H54 (cell line): ENCODE measurements at regions not wholly inside any gene's neighbourhood (a gene's known extent, or its start where the extent isn't known, plus 50 kb on each side); places are given as distances from the start of the nearest gene placed in this dataset.

Experiments used
- DNase-seq: peaks from one replicate; pipeline ENCODE4 v3.0.0; 2011; ENCODE audit warnings: low spot score, mixed read lengths; ENCODE audit not compliant: insufficient read length
- FAIRE-seq: peaks from 3 replicates; lab custom pipeline; 2011; peaks lifted over from hg19 to GRCh38; lab: Jason Lieb, UNC
- POLR2A ChIP-seq: IDR thresholded peaks from 2 replicates; pipeline ENCODE4 v1.6.1; 2011; ENCODE audit warnings: low read depth, mild to moderate bottlenecking, low read length

GRCh38 chr11:11028017-11028692 is 170.3 kb upstream of the ZBED5 start:
- no peak for TF ChIP-seq POLR2A
- FAIRE-seq (peak; percentile 23), DNase-seq (peak; percentile 29)

GRCh38 chr11:11027288-11027687 is 169.4 kb upstream of the ZBED5 start:
- DNase-seq (peak; percentile 35), FAIRE-seq (peak; percentile 61)
- TF ChIP-seq POLR2A, result no peak

- FAIRE-seq, result no peak
- DNase-seq, result peak; percentile 32
- TF ChIP-seq POLR2A, result no peak
Measured at GRCh38 chr11:11025087-11025486, 167.2 kb upstream of the ZBED5 start.

GRCh38 chr11:11022125-11022730 is 164.4 kb upstream of the ZBED5 start:
- no peak for TF ChIP-seq POLR2A
- FAIRE-seq (no peak), DNase-seq (peak; percentile 28)

GRCh38 chr11:11021563-11021962 is 163.7 kb upstream of the ZBED5 start:
- TF ChIP-seq POLR2A, result no peak
- no peak for FAIRE-seq
- no peak for DNase-seq

GRCh38 chr11:11020747-11021149 is 162.9 kb upstream of the ZBED5 start:
- TF ChIP-seq POLR2A, result no peak
- no peak for FAIRE-seq
- DNase-seq, result no peak

- DNase-seq, result no peak
- TF ChIP-seq POLR2A, result no peak
- no peak for FAIRE-seq
Measured at GRCh38 chr11:11020219-11020726, 162.4 kb upstream of the ZBED5 start.

GRCh38 chr11:11016943-11017342 is 159.1 kb upstream of the ZBED5 start:
- FAIRE-seq (no peak), DNase-seq (no peak)
- no peak for TF ChIP-seq POLR2A

- FAIRE-seq (no peak), DNase-seq (no peak)
- TF ChIP-seq POLR2A, result no peak
Measured at GRCh38 chr11:11016068-11016467, 158.2 kb upstream of the ZBED5 start.

GRCh38 chr11:11011617-11012016 is 153.8 kb upstream of the ZBED5 start:
- TF ChIP-seq POLR2A, result no peak
- FAIRE-seq (no peak), DNase-seq (no peak)

- no peak for TF ChIP-seq POLR2A
- no peak for DNase-seq
- no peak for FAIRE-seq
Measured at GRCh38 chr11:11010624-11011127, 152.8 kb upstream of the ZBED5 start.

GRCh38 chr11:11009179-11009578 is 151.3 kb upstream of the ZBED5 start:
- FAIRE-seq (no peak), DNase-seq (no peak)
- TF ChIP-seq POLR2A, result no peak

- TF ChIP-seq POLR2A, result no peak
- FAIRE-seq (no peak), DNase-seq (no peak)
Measured at GRCh38 chr11:11004069-11004468, 146.2 kb upstream of the ZBED5 start.

- no peak for FAIRE-seq
- no peak for TF ChIP-seq POLR2A
- no peak for DNase-seq
Measured at GRCh38 chr11:11003226-11003625, 145.4 kb upstream of the ZBED5 start.
